ENCODE measurements at regions not wholly inside any gene's neighbourhood (a gene's known extent, or its start where the extent isn't known, plus 50 kb on each side); places are given as distances from the start of the nearest gene placed in this dataset.
"Not testable (repeated sequence)": the region's sequence is repeated elsewhere in the genome, so short reads cannot be mapped to it uniquely, and the experiment has no call there.

GRCh38 chr13:86425170-86425815 lies 626.1 kb upstream of the SLITRK6 start:
- no peak for DNase-seq

DNA sequence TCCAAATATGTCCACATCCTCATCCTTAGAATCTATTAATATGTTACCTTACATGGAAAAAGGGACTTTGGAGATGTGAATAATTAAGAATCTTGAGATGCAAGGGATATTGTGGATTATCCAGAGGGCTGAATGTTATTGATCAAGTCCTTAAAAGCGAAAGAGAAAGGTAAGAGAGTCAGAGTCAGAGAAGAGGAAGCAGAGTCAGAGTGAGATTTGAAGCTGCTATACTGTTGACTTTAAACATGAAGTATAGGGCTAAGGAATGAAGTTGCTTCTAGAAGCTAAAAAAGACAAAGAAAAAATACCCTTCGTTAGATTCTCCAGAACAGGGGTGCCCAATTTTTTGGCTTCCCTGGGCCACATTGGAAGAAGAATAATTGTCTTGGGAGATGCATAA lies 627.2 kb upstream of the SLITRK6 start:
- no peak for DNase-seq

DNA sequence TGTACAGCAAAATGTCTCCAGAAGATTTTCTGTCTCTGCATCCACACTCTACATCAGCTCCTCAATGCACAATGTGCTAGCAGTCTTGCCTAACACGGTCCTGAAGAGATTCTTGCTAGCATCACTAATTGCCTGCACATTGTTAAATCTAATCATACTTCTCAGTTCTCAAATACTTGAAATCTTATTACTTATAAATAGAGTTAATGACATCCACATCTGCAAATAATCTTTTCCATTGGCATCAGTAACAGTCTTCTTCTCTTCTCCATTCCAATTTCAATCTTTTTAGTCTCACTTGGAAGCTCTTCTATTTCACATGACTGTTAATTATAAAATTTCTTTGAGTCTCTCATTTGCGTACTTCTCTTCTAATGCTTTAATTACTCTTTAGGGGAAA lies 630.5 kb upstream of the SLITRK6 start:
- no peak for DNase-seq

DNA sequence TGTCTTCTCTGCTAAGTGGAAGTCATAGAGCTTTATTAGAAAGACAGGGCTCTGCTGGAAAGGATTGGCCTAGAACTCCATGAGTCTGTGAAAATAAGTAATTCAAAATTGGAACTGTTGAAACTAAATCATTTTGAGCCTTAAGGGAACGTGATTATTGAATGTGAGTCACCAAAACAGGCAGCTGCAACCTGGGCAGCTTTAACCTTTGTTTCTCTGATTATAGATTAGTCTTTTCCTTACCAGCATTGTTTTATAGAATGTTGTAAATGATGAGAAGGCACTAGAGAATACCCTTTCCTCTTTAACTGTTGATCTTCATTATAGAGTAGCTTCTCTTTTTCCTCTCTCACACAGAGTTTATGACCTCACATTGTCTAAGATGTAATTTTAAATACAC lies 638.8 kb upstream of the SLITRK6 start:
- DNase-seq: no peak

GRCh38 chr13:86445206-86445605 lies 646.0 kb upstream of the SLITRK6 start:
- DNase-seq: no peak

GRCh38 chr13:86445672-86446071 lies 646.5 kb upstream of the SLITRK6 start:
- DNase-seq: no peak

DNA sequence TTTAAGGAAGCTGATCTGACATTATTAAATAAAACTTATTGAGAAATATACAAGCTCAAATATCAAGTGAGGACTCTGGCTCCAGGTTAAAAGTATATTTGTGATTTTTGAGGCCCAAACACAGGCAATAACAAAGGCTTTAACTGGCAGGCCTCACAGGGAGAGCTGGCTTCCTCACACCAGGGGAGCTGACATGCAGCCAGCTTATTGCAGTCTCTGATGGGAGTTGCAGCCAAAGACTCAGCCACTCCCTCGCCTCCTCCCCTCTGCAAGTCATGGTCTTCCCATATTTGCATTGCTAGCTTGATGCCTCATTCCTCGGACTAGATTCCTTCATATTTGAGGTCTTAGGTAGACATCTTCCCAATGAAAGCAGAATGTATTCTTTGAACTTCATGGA lies 647.1 kb upstream of the SLITRK6 start:
- no peak for DNase-seq

DNA sequence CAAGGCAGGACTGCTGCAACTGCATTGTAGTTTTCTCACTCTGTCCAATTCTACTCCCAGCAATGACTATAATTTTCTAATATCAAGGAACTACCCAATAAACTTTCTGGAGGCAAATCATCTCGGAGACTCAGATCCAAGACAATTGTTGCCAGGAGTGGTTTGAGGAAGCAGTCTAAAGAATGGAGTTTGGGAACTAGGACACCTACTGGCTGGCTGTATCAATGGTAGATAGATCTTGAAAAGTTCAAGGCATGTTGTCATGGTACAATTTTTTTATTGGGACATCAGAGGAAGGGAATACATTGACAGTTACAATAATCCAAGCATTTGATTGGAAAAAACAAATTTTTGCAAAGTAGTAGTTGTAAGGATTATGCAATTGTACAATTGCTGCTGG lies 648.3 kb upstream of the SLITRK6 start:
- no peak for DNase-seq

DNA sequence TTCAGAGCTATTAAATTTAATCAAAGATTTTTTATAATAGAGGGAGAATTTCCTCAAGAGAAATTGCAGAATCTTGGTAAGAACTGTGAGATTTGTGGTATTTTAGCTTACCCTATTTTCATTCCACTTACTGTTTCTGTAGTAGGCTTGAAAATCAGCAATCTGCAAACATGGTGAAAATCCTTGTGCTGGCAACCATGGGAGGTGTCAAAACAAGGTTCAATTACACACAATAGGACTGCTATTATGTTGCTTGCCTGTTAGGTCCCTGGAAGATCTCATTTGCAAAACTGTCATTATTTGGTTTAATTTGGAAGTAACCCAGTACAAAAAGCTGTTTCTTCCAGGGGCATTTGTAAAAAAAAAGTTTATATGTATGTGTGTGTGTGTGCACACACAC lies 662.8 kb upstream of the SLITRK6 start:
- DNase-seq: no peak

GRCh38 chr13:86464193-86464592 lies 665.0 kb upstream of the SLITRK6 start:
- DNase-seq: no peak

- no peak for DNase-seq
Measured at GRCh38 chr13:86474971-86475370, 675.8 kb upstream of the SLITRK6 start.

GRCh38 chr13:86476656-86477055 lies 677.4 kb upstream of the SLITRK6 start:
- no peak for DNase-seq

DNA sequence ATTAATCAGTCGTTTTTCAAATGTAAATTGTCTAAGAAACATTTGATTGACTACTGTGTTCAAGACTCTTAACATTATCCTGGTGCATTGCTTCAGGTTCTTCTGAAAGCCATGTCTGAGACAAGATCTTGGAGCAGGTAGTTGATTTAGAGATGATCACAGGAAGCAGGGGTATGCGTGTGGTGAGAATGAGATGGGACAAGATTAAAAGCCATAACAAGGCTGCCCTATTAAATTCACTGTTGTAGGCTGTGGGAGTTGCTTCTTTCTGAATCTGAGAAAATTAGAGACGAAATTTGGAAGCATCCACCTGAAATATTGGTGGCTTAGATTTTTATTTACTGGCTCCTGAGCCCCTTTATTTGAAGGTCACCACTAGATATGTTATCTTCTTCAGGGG lies 687.4 kb upstream of the SLITRK6 start:
- DNase-seq: no peak

- no peak for DNase-seq
Measured at GRCh38 chr13:86491121-86491520, 691.9 kb upstream of the SLITRK6 start.

GRCh38 chr13:86501931-86502330 lies 702.7 kb upstream of the SLITRK6 start:
- DNase-seq: not testable (repeated sequence)

DNA sequence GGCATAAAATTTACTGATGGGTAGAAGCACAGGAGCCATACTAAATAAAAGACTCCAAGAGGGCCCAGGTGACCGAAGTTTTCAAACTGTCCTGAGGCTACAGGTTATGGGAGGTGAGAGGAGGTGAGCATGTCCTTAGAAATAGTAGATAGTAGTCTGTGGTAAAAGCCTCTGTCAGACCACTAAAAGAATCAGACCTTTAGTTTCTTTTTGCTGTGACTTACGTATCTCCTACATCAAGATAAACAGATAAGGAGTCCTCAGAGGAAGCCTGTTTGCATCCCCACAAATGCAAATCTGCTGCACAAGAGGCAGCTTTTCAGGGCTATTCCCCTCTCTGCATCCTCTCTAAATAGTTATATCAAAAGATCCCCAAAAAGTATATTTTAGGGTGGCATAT lies 711.6 kb upstream of the SLITRK6 start:
- no peak for DNase-seq

- DNase-seq: no peak
Measured at GRCh38 chr13:86541461-86541860, 742.2 kb upstream of the SLITRK6 start.

GRCh38 chr13:86554066-86554465 lies 754.8 kb upstream of the SLITRK6 start:
- no peak for DNase-seq

DNA sequence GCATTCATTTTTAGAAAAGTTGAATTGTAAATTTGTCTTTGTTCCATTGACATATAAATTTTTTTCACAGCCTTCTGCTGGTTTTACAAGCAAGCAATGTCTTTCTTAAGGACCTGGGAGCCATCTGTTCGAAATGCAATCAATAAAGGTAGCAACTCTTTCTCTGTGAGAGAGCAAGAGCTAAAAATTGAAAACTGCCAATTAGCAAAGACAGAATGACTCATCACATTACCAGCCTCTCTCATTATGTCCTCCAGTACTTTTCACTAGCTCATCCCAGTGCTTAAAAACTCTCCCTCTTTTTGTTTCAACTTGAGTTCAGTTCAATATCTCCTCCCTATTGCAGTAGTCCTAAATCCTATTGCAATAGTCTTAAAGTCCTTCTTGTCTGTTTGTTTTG lies 760.7 kb upstream of the SLITRK6 start:
- no peak for DNase-seq

GRCh38 chr13:86562866-86563265 lies 763.6 kb upstream of the SLITRK6 start:
- DNase-seq: no peak

DNA sequence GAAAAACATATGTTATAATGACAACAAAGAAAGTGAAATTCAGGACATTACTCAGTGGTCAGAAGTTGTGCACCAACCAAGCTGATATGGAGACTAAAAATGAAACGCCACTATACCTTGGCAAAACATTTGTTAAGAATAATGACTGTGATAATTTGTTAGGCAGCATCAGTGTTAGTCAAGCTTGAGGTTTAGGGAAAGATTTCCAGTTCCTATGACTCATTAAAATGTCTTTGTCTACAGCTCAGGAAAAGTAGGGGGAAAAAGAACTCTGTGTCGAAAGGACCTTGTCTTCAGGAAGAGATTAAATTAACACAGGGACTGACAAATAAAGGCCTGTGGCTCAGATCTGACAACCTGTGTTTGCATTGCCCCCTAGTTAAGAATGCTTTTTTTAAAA lies 764.1 kb upstream of the SLITRK6 start:
- DNase-seq: no peak

GRCh38 chr13:86567119-86567518 lies 767.9 kb upstream of the SLITRK6 start:
- DNase-seq: no peak

GRCh38 chr13:86569119-86569518 lies 769.9 kb upstream of the SLITRK6 start:
- no peak for DNase-seq

DNA sequence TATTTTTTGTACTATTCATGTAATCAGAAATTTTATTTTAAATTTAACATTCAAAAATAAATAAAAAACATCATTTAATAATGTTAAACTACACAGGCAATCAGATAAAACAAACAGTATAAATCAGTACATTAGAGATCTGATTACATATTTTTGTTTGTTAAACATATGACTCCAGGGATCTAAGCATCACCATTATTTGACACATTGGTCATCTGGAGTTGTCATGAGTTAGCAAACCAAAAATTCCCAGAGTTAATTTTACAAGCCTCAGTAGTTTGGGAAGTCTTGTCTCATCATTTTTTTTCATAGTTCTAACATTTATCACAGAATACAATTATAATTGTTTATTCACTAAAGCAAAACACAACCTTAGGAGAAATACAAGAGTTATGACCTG lies 770.8 kb upstream of the SLITRK6 start:
- no peak for DNase-seq

DNA sequence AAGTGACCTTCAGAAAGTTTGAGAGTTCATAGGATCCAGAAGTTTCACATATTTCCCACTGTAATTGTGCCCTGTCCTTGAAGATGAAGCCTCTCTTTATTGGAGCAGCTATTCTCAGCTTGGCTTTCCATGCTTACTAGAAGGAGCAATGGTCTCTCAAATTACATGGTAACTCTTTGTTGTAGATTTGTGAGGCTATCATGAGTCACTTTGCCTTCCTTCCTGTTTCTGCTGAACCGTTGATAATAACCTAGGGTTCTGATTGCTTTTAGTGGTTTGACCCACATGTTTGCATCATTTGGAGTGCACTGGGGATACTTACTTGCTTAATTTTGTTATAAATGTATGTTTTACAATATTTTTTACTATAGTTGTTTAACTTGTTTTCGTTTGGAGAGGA lies 772.9 kb upstream of the SLITRK6 start:
- DNase-seq: no peak

Data from occipital lobe (tissue), 1 donor.